Activated naive CD8-positive, alpha-beta T cell (primary cell): ENCODE measurements at regions not wholly inside any gene's neighbourhood (a gene's known extent, or its start where the extent isn't known, plus 50 kb on each side); places are given as distances from the start of the nearest gene placed in this dataset.

Source experiments
- H3K27ac Mint-ChIP-seq: one replicate; pipeline ENCODE4 v1.8.0; 2021; ENCODE audit warnings: mixed read lengths
- H3K27me3 Mint-ChIP-seq: one replicate; pipeline ENCODE4 v1.8.0; 2021; ENCODE audit warnings: mixed read lengths
- H3K36me3 Mint-ChIP-seq: one replicate; pipeline ENCODE4 v1.8.0; 2021; ENCODE audit warnings: mixed read lengths
- H3K4me1 Mint-ChIP-seq: one replicate; pipeline ENCODE4 v1.8.0; 2021; ENCODE audit warnings: low read depth, mixed read lengths
- H3K4me3 Mint-ChIP-seq: one replicate; pipeline ENCODE4 v1.8.0; 2021; ENCODE audit warnings: mild to moderate bottlenecking, mixed read lengths
- H3K9me3 Mint-ChIP-seq: one replicate; pipeline ENCODE4 v1.8.0; 2021; ENCODE audit warnings: low read depth, mixed read lengths

DNA sequence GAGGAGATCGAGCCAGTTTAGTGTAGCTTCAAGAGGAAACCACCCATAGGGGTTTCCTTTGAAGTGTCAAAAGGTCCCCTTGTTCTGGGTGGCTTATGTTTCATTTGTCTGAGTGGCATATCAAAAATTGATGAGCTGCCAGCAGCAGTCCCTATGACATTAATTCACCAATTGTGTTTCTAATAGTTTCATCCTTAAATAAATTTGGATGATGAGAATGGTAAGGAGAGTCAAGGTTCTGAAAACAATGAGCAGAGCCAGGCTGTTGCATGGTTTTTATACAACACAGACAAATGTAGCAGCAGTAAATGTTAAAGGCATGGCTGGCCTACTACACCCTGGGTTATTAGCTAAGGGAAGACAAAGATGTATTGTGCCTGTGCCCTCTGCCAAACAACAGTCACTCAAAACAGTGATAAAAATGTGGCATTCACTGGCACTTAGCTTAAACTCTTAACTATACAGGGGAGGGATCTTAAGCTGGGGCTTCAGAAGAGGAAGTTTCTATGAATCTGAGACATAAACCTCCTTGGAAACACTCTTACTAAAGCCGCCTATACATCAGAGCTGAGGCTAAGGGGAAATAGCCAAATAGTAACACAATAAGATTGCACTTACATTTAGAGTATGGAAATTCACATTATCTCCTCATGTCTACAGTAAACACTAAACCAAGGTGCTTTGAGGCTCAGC, 200.5 kb downstream of the POU4F1 start:
- no peaks in the 10 kb centered on the region for H3K36me3 Mint-ChIP-seq
- H3K27ac Mint-ChIP-seq: no peak overlapping the region
- no peaks in the 10 kb centered on the region for H3K27me3 Mint-ChIP-seq
- H3K4me3 Mint-ChIP-seq: no peak overlapping the region
- H3K4me1 Mint-ChIP-seq: no peaks in the 10 kb centered on the region
- no peaks in the 10 kb centered on the region for H3K9me3 Mint-ChIP-seq

DNA sequence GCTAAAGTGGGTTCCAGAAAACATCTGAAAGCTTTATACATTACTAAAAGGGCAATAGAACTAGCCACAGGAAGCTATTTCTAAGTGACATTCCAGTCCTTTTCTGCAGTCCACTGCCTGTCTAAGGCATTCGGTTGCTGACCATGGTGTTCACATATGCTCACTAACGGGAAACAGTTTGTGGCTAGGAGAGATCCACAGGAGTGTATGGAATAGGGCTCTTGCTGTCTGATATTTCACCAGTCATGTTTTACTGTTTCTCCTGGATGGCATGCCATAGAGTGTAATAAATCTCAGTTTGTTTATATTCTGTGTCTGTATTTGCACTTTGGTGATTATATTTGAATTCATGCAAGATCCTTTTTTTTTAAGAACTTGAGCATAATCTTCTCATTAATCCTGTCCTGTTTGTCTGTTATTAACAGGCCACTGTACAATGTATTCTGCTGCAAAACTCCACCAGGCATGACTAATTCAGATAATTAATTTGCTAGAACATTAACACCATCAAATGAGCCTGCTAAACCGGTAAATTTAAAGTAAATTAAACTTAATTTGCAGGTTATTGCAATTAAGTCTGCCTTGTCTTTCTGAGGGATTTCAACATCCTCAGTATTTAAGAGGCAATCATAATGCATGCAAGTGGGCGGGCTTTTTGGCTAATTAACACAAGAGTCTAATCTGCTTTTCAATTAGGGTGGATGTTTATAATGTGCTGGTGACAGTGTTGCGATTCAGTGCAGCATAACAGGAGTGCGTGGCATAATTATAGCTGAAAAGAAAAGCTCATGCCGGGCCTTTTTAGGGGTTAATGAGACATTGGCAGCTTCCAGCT, 201.3 kb downstream of the POU4F1 start:
- no peaks in the 10 kb centered on the region for H3K27me3 Mint-ChIP-seq
- no peaks in the 10 kb centered on the region for H3K4me1 Mint-ChIP-seq
- H3K27ac Mint-ChIP-seq: no peak overlapping the region
- no peak overlapping the region for H3K4me3 Mint-ChIP-seq
- H3K36me3 Mint-ChIP-seq: no peaks in the 10 kb centered on the region
- no peaks in the 10 kb centered on the region for H3K9me3 Mint-ChIP-seq

GRCh38 chr13:78398743-78399410, 204.5 kb downstream of the POU4F1 start:
- no peaks in the 10 kb centered on the region for H3K9me3 Mint-ChIP-seq
- no peaks in the 10 kb centered on the region for H3K36me3 Mint-ChIP-seq
- no peak overlapping the region for H3K27ac Mint-ChIP-seq
- H3K27me3 Mint-ChIP-seq: no peaks in the 10 kb centered on the region
- no peaks in the 10 kb centered on the region for H3K4me1 Mint-ChIP-seq
- H3K4me3 Mint-ChIP-seq: no peak overlapping the region

- Mint-ChIP-seq H3K27me3 (peaks cover 4% of the 10 kb centered on the region), H3K4me1 (no peaks in the 10 kb centered on the region), H3K27ac (no peak overlapping the region)
Measured at GRCh38 chr13:78393286-78394142, 209.8 kb downstream of the POU4F1 start.

GRCh38 chr13:78383899-78384298, 219.5 kb downstream of the POU4F1 start:
- H3K36me3 Mint-ChIP-seq: no peaks in the 10 kb centered on the region
- H3K9me3 Mint-ChIP-seq: no peaks in the 10 kb centered on the region
- H3K27me3 Mint-ChIP-seq: peaks cover 6% of the 10 kb centered on the region
- no peak overlapping the region for H3K4me3 Mint-ChIP-seq
- no peak overlapping the region for H3K27ac Mint-ChIP-seq
- H3K4me1 Mint-ChIP-seq: no peaks in the 10 kb centered on the region

More at GRCh38 chr13:78393286-78394142, 209.8 kb downstream of the POU4F1 start:
- no peaks in the 10 kb centered on the region for H3K9me3 Mint-ChIP-seq
- no peaks in the 10 kb centered on the region for H3K36me3 Mint-ChIP-seq
- no peak overlapping the region for H3K4me3 Mint-ChIP-seq

DNA sequence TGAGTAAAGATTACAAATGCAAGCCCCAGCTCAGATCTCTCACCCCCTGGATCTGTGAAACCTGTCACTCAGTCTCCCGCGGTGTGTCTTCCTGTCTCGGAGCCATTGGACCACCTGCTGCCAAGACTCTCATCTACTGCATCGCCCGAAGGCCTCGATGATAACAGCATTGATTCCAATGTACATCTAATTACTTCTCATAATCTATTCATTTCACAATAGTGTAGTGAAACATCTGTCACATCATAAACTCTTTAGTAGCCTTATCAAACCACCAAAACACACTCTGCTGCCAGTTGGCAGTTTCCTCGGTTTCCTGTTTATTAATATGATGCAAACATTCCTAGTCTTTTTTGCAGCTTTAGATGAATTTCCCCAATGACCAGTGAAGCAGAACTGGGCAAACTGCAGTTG, 220.3 kb downstream of the POU4F1 start:
- Mint-ChIP-seq H3K4me3 (no peak overlapping the region), H3K27me3 (peaks cover 3% of the 10 kb centered on the region), H3K4me1 (no peaks in the 10 kb centered on the region), H3K36me3 (no peaks in the 10 kb centered on the region), H3K9me3 (no peaks in the 10 kb centered on the region), H3K27ac (no peak overlapping the region)

DNA sequence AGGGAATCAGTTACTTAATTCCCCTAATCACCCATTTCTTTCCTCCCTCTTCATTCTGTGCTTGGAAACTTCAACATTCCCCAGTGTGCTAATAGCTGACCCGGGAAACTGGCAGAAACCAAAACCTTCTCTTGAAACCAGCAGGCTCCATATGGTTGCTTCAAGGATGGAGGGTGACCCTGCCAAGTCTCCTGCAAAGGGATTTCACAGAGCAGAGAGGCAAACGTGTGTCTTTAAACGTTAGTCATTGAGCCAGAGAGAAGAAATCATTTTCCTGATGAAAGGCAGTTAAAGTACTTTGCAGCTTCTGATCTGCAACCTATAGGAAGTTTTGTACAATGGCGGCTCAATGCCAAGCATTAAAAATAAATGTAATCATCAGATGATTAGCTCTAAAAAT, 220.9 kb downstream of the POU4F1 start:
- Mint-ChIP-seq H3K27me3 (peaks cover 3% of the 10 kb centered on the region), H3K36me3 (no peaks in the 10 kb centered on the region), H3K9me3 (no peaks in the 10 kb centered on the region), H3K4me3 (no peak overlapping the region), H3K4me1 (no peaks in the 10 kb centered on the region), H3K27ac (no peak overlapping the region)

- H3K27ac Mint-ChIP-seq: no peak overlapping the region
- H3K4me1 Mint-ChIP-seq: no peaks in the 10 kb centered on the region
- no peak overlapping the region for H3K4me3 Mint-ChIP-seq
- no peaks in the 10 kb centered on the region for H3K36me3 Mint-ChIP-seq
- H3K27me3 Mint-ChIP-seq: peaks cover 3% of the 10 kb centered on the region
- no peaks in the 10 kb centered on the region for H3K9me3 Mint-ChIP-seq
Measured at GRCh38 chr13:78376822-78377221, 226.5 kb downstream of the POU4F1 start.

GRCh38 chr13:78376033-78376432, 227.3 kb downstream of the POU4F1 start:
- H3K9me3 Mint-ChIP-seq: no peaks in the 10 kb centered on the region
- no peak overlapping the region for H3K27ac Mint-ChIP-seq
- peaks cover 3% of the 10 kb centered on the region for H3K27me3 Mint-ChIP-seq
- H3K4me3 Mint-ChIP-seq: no peak overlapping the region
- H3K36me3 Mint-ChIP-seq: no peaks in the 10 kb centered on the region
- H3K4me1 Mint-ChIP-seq: no peaks in the 10 kb centered on the region

GRCh38 chr13:78372581-78372980, 230.8 kb downstream of the POU4F1 start:
- peaks cover 3% of the 10 kb centered on the region for H3K27me3 Mint-ChIP-seq
- no peak overlapping the region for H3K27ac Mint-ChIP-seq
- no peaks in the 10 kb centered on the region for H3K36me3 Mint-ChIP-seq
- H3K4me1 Mint-ChIP-seq: no peaks in the 10 kb centered on the region
- H3K9me3 Mint-ChIP-seq: no peaks in the 10 kb centered on the region
- no peak overlapping the region for H3K4me3 Mint-ChIP-seq

GRCh38 chr13:78370231-78370630, 233.1 kb downstream of the POU4F1 start:
- no peaks in the 10 kb centered on the region for H3K36me3 Mint-ChIP-seq
- H3K4me3 Mint-ChIP-seq: no peak overlapping the region
- no peaks in the 10 kb centered on the region for H3K9me3 Mint-ChIP-seq
- H3K4me1 Mint-ChIP-seq: no peaks in the 10 kb centered on the region
- peaks cover 6% of the 10 kb centered on the region for H3K27me3 Mint-ChIP-seq
- H3K27ac Mint-ChIP-seq: no peak overlapping the region

DNA sequence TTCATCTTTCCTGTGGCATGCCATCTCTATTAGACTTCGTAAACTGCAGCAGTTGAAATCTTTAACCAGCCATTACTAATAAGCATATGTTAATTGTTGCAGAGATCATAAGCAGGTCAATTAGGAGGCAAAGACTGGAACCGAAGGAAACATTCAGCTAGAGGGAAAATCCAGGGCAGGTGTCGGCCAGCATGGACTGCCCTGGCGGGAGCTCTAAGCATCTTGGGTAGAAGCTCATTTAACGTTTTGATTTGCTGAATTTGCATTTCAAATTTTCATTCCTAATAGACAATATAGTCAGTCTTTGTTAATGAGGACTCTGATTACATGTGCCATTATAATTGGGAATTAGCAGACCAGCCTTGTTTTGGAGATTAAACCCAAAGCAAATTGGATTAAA, 238.6 kb downstream of the POU4F1 start:
- no peaks in the 10 kb centered on the region for H3K9me3 Mint-ChIP-seq
- H3K27me3 Mint-ChIP-seq: peaks cover 3% of the 10 kb centered on the region
- H3K27ac Mint-ChIP-seq: no peak overlapping the region
- H3K4me1 Mint-ChIP-seq: no peaks in the 10 kb centered on the region
- no peaks in the 10 kb centered on the region for H3K36me3 Mint-ChIP-seq
- H3K4me3 Mint-ChIP-seq: no peak overlapping the region

GRCh38 chr13:78341032-78341431, 262.3 kb downstream of the POU4F1 start:
- Mint-ChIP-seq H3K27ac (no peak overlapping the region), H3K36me3 (no peaks in the 10 kb centered on the region), H3K4me3 (no peak overlapping the region), H3K9me3 (no peaks in the 10 kb centered on the region), H3K27me3 (peaks cover 2% of the 10 kb centered on the region), H3K4me1 (no peaks in the 10 kb centered on the region)

DNA sequence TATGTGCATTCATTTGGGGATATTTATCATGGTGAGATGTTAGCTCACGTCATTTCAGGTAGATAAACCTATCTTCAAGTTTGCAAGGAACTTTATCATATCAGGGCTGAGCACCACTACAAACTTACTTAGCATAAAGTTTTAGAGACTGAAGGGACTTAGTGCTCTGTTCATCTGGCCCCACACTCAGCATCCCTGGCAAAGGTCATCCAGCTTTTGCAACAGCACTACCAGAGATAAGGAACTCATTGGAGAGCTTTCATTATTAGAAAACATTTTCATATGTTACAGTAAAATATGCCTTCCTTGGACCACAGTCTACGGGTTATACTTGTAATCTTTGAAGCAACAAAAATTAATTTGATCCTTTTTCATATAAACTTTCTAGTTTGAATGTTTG, 263.4 kb downstream of the POU4F1 start:
- H3K27me3 Mint-ChIP-seq: peaks cover 5% of the 10 kb centered on the region
- H3K4me1 Mint-ChIP-seq: no peaks in the 10 kb centered on the region
- no peak overlapping the region for H3K4me3 Mint-ChIP-seq
- no peak overlapping the region for H3K27ac Mint-ChIP-seq
- no peaks in the 10 kb centered on the region for H3K36me3 Mint-ChIP-seq
- no peaks in the 10 kb centered on the region for H3K9me3 Mint-ChIP-seq
